CMK (cell line): ENCODE measurements at regions not wholly inside any gene's neighbourhood (a gene's known extent, or its start where the extent isn't known, plus 50 kb on each side); places are given as distances from the start of the nearest gene placed in this dataset.

Experiments used
- DNase-seq: peaks from one replicate; pipeline ENCODE4 v3.0.0-alpha.2; 2010; ENCODE audit warnings: low read depth

GRCh38 chr9:673264-673965 lies 168.1 kb upstream of the DMRT1 start:
- no peak for DNase-seq

- DNase-seq: no peak
Observed at GRCh38 chr9:673966-674526, 167.5 kb upstream of the DMRT1 start.

GRCh38 chr9:675697-676370 lies 165.7 kb upstream of the DMRT1 start:
- DNase-seq: no peak

GRCh38 chr9:676780-677438 lies 164.6 kb upstream of the DMRT1 start:
- DNase-seq: no peak

- no peak for DNase-seq
Observed at GRCh38 chr9:677461-678097, 163.9 kb upstream of the DMRT1 start.

- no peak for DNase-seq
Observed at GRCh38 chr9:678897-679296, 162.6 kb upstream of the DMRT1 start.

GRCh38 chr9:679462-679861 lies 162.0 kb upstream of the DMRT1 start:
- no peak for DNase-seq

GRCh38 chr9:680106-680505 lies 161.4 kb upstream of the DMRT1 start:
- DNase-seq: no peak

GRCh38 chr9:682633-683508 lies 158.6 kb upstream of the DMRT1 start:
- no peak for DNase-seq

- DNase-seq: no peak
Observed at GRCh38 chr9:683509-684021, 157.9 kb upstream of the DMRT1 start.

- no peak for DNase-seq
Observed at GRCh38 chr9:684054-684890, 157.2 kb upstream of the DMRT1 start.

GRCh38 chr9:684941-685340 lies 156.6 kb upstream of the DMRT1 start:
- DNase-seq: no peak

GRCh38 chr9:686321-686813 lies 155.1 kb upstream of the DMRT1 start:
- no peak for DNase-seq

- no peak for DNase-seq
Observed at GRCh38 chr9:687034-687785, 154.3 kb upstream of the DMRT1 start.

- DNase-seq: no peak
Observed at GRCh38 chr9:687994-688393, 153.5 kb upstream of the DMRT1 start.

- DNase-seq: no peak
Observed at GRCh38 chr9:690517-691111, 150.9 kb upstream of the DMRT1 start.

GRCh38 chr9:691825-692400 lies 149.6 kb upstream of the DMRT1 start:
- DNase-seq: no peak

GRCh38 chr9:692636-693129 lies 148.8 kb upstream of the DMRT1 start:
- no peak for DNase-seq
